K562 (cell line): ENCODE measurements at regions not wholly inside any gene's neighbourhood (a gene's known extent, or its start where the extent isn't known, plus 50 kb on each side); places are given as distances from the start of the nearest gene placed in this dataset.

Experiments used
- ATAC-seq: fragments of 200-7000 bp; cut with Tn5 transposase; 3 replicates; pipeline ENCODE4 v1.9.1; 2020; ENCODE audit warnings: moderate library complexity
- BruUV-seq: library from RNA; stranded (reverse); fragments of 400-500 nt; replicated peaks from 2 replicates; lab custom pipeline; 2021; lab: Mats Ljungman, UMichigan
- CTCF ChIA-PET: fragments of 300-600 bp; formaldehyde crosslinking; extraction: SDS; loops from one replicate; lab custom pipeline; 2021; ENCODE audit warnings: low intra/inter-chr PET ratio; lab: Yijun Ruan, JAX
- POLR2A ChIA-PET: fragments of 300-600, 350-650 bp; sonication (Branson Sonifier 250); formaldehyde crosslinking; extraction: SDS; loops from one replicate; lab custom pipeline; 2021; ENCODE audit warnings: antibody characterized with exemption, inconsistent platforms; lab: Yijun Ruan, JAX
- DNase-seq, 4 experiments: peaks; one replicate each; pipeline versions ENCODE4 v3.0.0 to v3.0.0-alpha.2; 2011 to 2018; ENCODE audit warnings: low spot score in 3 of 4, mixed read lengths in 3 of 4; ENCODE audit errors: extremely low read depth in 1 of 4
- FAIRE-seq: peaks from 2 replicates; lab custom pipeline; 2011; peaks lifted over from hg19 to GRCh38; lab: Jason Lieb, UNC
- H2AFZ ChIP-seq: 2 replicates; pipeline ENCODE4 v1.6.0; 2011; ENCODE audit warnings: low read depth, low read length, control low read depth, inconsistent platforms
- H3K27ac ChIP-seq: fragments of 200-600 bp; 3 replicates; pipeline ENCODE4 v1.8.0; 2011; ENCODE audit warnings: low read depth, mild to moderate bottlenecking, control low read depth, inconsistent platforms, low read length, moderate library complexity, mixed read lengths; ENCODE audit errors: extremely low read depth
- H3K27me3 ChIP-seq, 2 experiments: fragments of 300-600 bp in 1 of 2; 2 replicates in 1 of 2; 3 replicates in 1 of 2; pipeline versions ENCODE4 v1.6.0 to v1.8.0; 2011; ENCODE audit warnings: inconsistent platforms in 2 of 2, low read length in 2 of 2, mild to moderate bottlenecking in 1 of 2, mixed read lengths in 1 of 2, moderate library complexity in 1 of 2; ENCODE audit not compliant: control insufficient read depth in 2 of 2, insufficient read depth in 2 of 2
- H3K36me3 ChIP-seq: fragments of 300-600 bp; 3 replicates; pipeline ENCODE4 v1.8.0; 2011; ENCODE audit warnings: mild to moderate bottlenecking, low read length, inconsistent platforms; ENCODE audit not compliant: control insufficient read depth, insufficient read depth
- H3K4me1 ChIP-seq, 2 experiments: fragments of 200-600 bp in 1 of 2; replicated peaks in 1 of 2; 2 replicates in 1 of 2; 3 replicates in 1 of 2; pipeline versions ENCODE4 v1.5.1 to v1.8.0; 2011; ENCODE audit warnings: inconsistent platforms in 2 of 2, low read length in 2 of 2, mild to moderate bottlenecking in 1 of 2, mixed read lengths in 1 of 2, moderate library complexity in 1 of 2; ENCODE audit not compliant: control insufficient read depth in 2 of 2, insufficient read depth in 2 of 2
- H3K4me2 ChIP-seq: 2 replicates; pipeline ENCODE4 v1.6.1; 2011; ENCODE audit warnings: low read length, control low read depth, inconsistent platforms, mixed read lengths; ENCODE audit not compliant: insufficient read depth
- H3K4me3 ChIP-seq: fragments of 200-600 bp; sonication (generic), shearing (Covaris generic); 2 replicates; pipeline ENCODE4 v1.5.1; 2016; ENCODE audit warnings: control low read depth, inconsistent platforms
- H3K79me2 ChIP-seq: fragments of 200-600 bp; 3 replicates; pipeline ENCODE4 v1.8.0; 2011; ENCODE audit warnings: low read length, inconsistent platforms; ENCODE audit not compliant: control insufficient read depth, insufficient read depth
- H3K9ac ChIP-seq, 2 experiments: 2 replicates each; pipeline versions ENCODE4 v1.6.0 to v1.6.1; 2011; ENCODE audit warnings: low read depth in 2 of 2, low read length in 2 of 2, control low read depth in 1 of 2, inconsistent platforms in 1 of 2, mild to moderate bottlenecking in 1 of 2, mixed read lengths in 1 of 2; ENCODE audit not compliant: insufficient read depth in 1 of 2
- H3K9me1 ChIP-seq: one replicate; pipeline ENCODE4 v1.6.0; 2011; ENCODE audit warnings: inconsistent platforms, mild to moderate bottlenecking, low read length, moderate library complexity; ENCODE audit not compliant: control insufficient read depth, insufficient read depth
- H3K9me3 ChIP-seq: replicated peaks from 2 replicates; pipeline ENCODE4 v1.5.1; 2011; ENCODE audit warnings: low read depth, low read length, inconsistent platforms; ENCODE audit not compliant: control insufficient read depth, insufficient read depth
- H4K20me1 ChIP-seq: replicated peaks from 2 replicates; pipeline ENCODE4 v1.6.1; 2011; ENCODE audit warnings: low read length, inconsistent platforms, mixed read lengths; ENCODE audit not compliant: control insufficient read depth, insufficient read depth
- CREM ChIP-seq: IDR thresholded peaks from 2 replicates; pipeline ENCODE4 v1.6.1; 2014; ENCODE audit warnings: antibody characterized with exemption, low read depth
- FOXK1 ChIP-seq: sonication (generic); formaldehyde crosslinking; IDR thresholded peaks from 2 replicates; pipeline ENCODE4 v1.8.0; 2022; ENCODE audit warnings: missing genetic modification reagents, mild to moderate bottlenecking, borderline replicate concordance
- HDGF ChIP-seq: fragments of 450-650 bp; IDR thresholded peaks from 2 replicates; pipeline ENCODE4 v1.6.1; 2016
- KLF6 ChIP-seq: fragments of 250-450 bp; sonication (Bioruptor Pico); IDR thresholded peaks from 2 replicates; pipeline ENCODE4 v1.4.0; 2020; ENCODE audit warnings: mild to moderate bottlenecking, moderate library complexity, borderline replicate concordance
- POU5F1 ChIP-seq: fragments of 150-350 bp; IDR thresholded peaks from 2 replicates; pipeline ENCODE4 v1.6.1; 2014; ENCODE audit warnings: borderline replicate concordance, low read length, low read depth, mild to moderate bottlenecking; ENCODE audit not compliant: partially characterized antibody
- ZFP36 ChIP-seq: fragments of 150-350 bp; IDR thresholded peaks from 2 replicates; pipeline ENCODE4 v1.6.1; 2018; ENCODE audit warnings: low read length, low read depth; ENCODE audit not compliant: partially characterized antibody
- ZNF274 ChIP-seq: IDR thresholded peaks from 2 replicates; pipeline ENCODE4 v1.6.1; 2011; ENCODE audit warnings: low read depth, mild to moderate bottlenecking, low read length, moderate library complexity, borderline replicate concordance
- WGBS: fragments of 100-300 bp; shearing (Covaris generic); methylation state at CpG from one replicate; pipeline ENCODE4 v1.1.6; 2016; ENCODE audit warnings: low coverage, mixed read lengths; ENCODE audit not compliant: insufficient coverage; ENCODE audit errors: missing lambda C conversion rate; 5-methylcytosine and 5-hydroxymethylcytosine counted together
- in situ Hi-C: fragments of 300-500 bp; cut with MboI; formaldehyde crosslinking; loops from 4 replicates; pipeline ENCODE4 v1.15.0; 2018; ENCODE audit warnings: inconsistent platforms, mixed read lengths
- intact Hi-C: fragments of 100-400 bp; cut with micrococcal nuclease; formaldehyde crosslinking; loops from 2 replicates; pipeline ENCODE4 v1.14.2; 2022
- TF ChIP-seq, protein P1 (sequence below): fragments of 450-650 bp; IDR thresholded peaks from 2 replicates; pipeline ENCODE4 v1.6.1; 2016; ENCODE audit warnings: low read depth, mild to moderate bottlenecking, moderate library complexity
- TF ChIP-seq, protein P2 (sequence below), 3 experiments: fragments of 200-800 bp in 1 of 3; fragments of 250-450 bp in 1 of 3; fragments of 450-650 bp in 1 of 3; sonication (Bioruptor Pico) in 1 of 3; sonication (Bioruptor generic) in 1 of 3; formaldehyde crosslinking in 1 of 3; IDR thresholded peaks; 2 replicates each; pipeline versions ENCODE4 v1.6.1 to v1.8.0; 2016 to 2022; ENCODE audit warnings: mild to moderate bottlenecking in 2 of 3, missing genetic modification characterization in 2 of 3, missing compliant biosample characterization in 1 of 3, moderate library complexity in 1 of 3

- Histone ChIP-seq H3K9ac (no peak overlapping the region), H3K27ac (no peak overlapping the region), H3K4me1 (no peaks in the 10 kb centered on the region), H3K4me3 (no peak overlapping the region), H4K20me1 (no peaks in the 10 kb centered on the region)
- no peak for DNase-seq
- FAIRE-seq: no peak
- intact Hi-C loops: no loop called here
- TF ChIP-seq ZFP36 (no peak), FOXK1 (CRISPR knock-in tag) (no peak), CREM (no peak), ZNF274 (no peak), KLF6 (CRISPR knock-in tag) (no peak), HDGF (no peak), POU5F1 (no peak)
- TF ChIP-seq, protein P1, sequence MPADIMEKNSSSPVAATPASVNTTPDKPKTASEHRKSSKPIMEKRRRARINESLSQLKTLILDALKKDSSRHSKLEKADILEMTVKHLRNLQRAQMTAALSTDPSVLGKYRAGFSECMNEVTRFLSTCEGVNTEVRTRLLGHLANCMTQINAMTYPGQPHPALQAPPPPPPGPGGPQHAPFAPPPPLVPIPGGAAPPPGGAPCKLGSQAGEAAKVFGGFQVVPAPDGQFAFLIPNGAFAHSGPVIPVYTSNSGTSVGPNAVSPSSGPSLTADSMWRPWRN: no peak
- TF ChIP-seq, protein P2, sequence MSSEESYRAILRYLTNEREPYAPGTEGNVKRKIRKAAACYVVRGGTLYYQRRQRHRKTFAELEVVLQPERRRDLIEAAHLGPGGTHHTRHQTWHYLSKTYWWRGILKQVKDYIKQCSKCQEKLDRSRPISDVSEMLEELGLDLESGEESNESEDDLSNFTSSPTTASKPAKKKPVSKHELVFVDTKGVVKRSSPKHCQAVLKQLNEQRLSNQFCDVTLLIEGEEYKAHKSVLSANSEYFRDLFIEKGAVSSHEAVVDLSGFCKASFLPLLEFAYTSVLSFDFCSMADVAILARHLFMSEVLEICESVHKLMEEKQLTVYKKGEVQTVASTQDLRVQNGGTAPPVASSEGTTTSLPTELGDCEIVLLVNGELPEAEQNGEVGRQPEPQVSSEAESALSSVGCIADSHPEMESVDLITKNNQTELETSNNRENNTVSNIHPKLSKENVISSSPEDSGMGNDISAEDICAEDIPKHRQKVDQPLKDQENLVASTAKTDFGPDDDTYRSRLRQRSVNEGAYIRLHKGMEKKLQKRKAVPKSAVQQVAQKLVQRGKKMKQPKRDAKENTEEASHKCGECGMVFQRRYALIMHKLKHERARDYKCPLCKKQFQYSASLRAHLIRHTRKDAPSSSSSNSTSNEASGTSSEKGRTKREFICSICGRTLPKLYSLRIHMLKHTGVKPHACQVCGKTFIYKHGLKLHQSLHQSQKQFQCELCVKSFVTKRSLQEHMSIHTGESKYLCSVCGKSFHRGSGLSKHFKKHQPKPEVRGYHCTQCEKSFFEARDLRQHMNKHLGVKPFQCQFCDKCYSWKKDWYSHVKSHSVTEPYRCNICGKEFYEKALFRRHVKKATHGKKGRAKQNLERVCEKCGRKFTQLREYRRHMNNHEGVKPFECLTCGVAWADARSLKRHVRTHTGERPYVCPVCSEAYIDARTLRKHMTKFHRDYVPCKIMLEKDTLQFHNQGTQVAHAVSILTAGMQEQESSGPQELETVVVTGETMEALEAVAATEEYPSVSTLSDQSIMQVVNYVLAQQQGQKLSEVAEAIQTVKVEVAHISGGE (CRISPR knock-in tag; IDR thresholded peaks at IDR 0.05): no peak
- TF ChIP-seq, all 486 proteins: peak for 0
- Histone ChIP-seq H3K27me3 (no peaks in the 10 kb centered on the region), H3K9me1 (no peaks in the 10 kb centered on the region), H3K9me3 (peaks cover 2% of the 10 kb centered on the region), H2AFZ (no peak overlapping the region), H3K4me2 (no peak overlapping the region), H3K79me2 (no peaks in the 10 kb centered on the region), H3K36me3 (no peaks in the 10 kb centered on the region)
- in situ Hi-C loops: no loop called here
- WGBS: 3% methylated on average over 2 of the region's 2 CpGs
- POLR2A ChIA-PET: no interaction called here
- no TSS peak for BruUV-seq
- CTCF ChIA-PET: no interaction called here
- no peak for ATAC-seq
Observed at GRCh38 chr2:163990541-163990940, 254.7 kb upstream of the FIGN start.
